GM19395 (cell line): ENCODE measurements at regions not wholly inside any gene's neighbourhood (a gene's known extent, or its start where the extent isn't known, plus 50 kb on each side); places are given as distances from the start of the nearest gene placed in this dataset.
"Not testable (repeated sequence)": the region's sequence is repeated elsewhere in the genome, so short reads cannot be mapped to it uniquely, and the experiment has no call there.

Experiments used
- ATAC-seq: cut with Tn5 transposase; IDR thresholded peaks from one replicate; pipeline ENCODE4 v1.9.1; 2021; ENCODE audit warnings: mild to moderate bottlenecking, moderate library complexity; ENCODE audit not compliant: unreplicated experiment

DNA sequence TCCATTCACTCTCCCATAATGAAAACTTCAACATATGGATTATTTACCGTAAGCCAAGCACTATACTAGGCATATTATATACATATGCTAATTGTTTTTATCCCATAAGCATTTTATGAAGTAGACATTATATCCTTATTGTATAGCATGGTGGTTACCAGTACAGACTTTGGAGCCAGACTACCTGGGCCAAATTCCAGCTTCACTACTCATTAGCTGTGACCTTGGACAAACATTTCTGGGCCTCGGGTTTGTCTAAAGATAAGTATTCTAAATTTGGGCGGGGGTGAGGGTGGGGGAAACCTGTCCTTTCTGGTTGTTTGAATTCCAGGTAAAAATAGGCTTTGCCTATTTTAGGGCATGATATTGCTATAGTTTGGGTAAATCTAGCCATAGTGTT is 66.5 kb upstream of the P2RY1 start:
- ATAC-seq = no peak

DNA sequence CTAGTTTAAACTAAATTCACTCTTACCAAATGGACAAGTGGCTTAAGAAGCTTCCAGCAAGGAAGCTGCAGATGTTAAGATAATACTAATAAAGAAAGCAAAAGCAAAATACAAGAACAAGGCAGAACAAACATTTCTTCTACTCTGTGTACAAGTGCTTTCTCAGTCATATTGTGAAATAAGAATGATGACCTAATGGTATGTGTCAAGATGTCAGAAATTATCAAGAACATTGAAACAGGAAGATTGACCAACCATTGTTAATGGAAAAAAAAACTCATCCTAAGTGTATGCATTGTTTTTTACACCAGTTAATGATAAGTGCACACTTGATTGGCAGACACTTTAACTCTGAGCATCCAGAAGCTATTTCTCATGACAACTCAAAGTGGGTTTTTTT is 65.4 kb upstream of the P2RY1 start:
- ATAC-seq = peak; percentile 89

DNA sequence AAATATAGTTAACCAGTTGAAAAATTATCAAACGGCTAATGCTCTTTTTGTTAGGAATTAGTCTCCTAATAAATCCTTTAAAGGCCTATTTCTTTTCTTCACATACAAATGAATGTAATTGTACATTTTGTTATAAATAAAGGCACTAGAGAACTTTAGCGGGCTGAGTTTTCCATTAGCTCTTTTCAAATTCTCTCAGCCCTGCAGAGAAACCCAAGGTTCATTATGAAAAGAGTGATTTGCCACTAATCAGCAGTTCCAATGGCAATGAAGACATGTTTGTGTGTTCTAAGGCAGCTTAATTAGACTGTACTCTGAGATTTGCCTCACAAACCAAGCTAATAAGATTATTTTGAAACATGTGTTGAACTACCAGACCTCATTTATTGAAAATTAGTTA is 64.6 kb upstream of the P2RY1 start:
- ATAC-seq = no peak

DNA sequence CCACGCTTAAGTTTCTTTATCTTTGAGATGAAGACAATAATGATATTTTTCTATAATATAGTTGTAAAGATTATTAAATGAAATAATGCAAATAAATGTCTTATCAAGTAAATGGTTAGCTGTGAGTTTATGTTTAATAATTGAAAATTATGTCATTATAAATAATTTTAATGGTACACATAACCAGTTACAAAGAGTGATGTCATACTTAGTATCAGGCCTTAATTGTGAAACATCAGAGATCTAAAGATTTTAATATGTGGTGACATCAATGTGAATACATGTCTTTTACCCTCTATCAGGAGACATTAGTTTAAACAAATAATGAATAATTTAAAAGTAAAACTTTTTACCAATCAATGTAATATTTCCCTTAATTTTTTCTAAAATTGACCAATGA is 63.8 kb upstream of the P2RY1 start:
- no peak for ATAC-seq

GRCh38 chr3:152772674-152773225 is 62.2 kb upstream of the P2RY1 start:
- no peak for ATAC-seq

GRCh38 chr3:152773633-152774032 is 61.3 kb upstream of the P2RY1 start:
- ATAC-seq = no peak

DNA sequence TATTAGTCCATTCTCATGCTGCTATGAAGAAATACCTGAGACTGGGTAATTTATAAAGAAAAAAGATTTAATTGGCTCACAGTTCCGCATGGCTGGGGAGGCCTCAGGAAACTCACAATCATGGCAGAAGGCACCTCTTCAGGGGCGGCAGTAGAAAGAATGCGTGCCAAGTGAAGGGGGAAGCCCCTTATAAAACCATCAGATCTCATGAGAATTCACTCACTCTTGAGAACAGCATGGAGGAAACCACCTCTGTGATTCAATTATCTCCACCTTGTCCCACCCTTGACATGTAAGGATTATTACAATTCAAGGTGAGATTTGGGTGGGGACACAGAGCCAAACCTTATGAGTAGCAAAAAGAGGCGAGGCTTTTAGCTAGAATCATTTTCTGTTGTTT is 60.7 kb upstream of the P2RY1 start:
- not testable (repeated sequence) for ATAC-seq

- ATAC-seq = no peak
These were observed 56.9 kb upstream of the P2RY1 start for GRCh38 chr3:152778022-152778421.

DNA sequence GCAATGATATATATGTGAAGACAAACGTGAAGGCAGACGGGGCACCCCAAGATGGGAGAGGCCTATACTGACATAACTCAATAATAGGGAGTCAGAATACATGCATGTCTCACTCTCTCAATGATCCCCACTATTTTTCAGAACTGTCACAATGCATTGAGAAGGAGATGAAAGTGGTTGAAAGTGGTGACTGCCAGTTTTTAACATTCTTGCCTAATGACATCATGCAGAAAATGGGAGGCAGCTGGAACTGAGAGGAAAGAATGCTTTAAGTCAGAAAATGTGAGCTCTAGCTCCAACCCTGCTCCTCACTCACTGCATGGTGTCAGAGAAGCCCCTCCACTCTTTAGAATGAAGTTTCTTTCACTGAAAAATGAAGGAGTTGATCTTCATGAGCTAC is 55.3 kb upstream of the P2RY1 start:
- no peak for ATAC-seq

- no peak for ATAC-seq
These were observed 54.4 kb upstream of the P2RY1 start for GRCh38 chr3:152780553-152780952.

DNA sequence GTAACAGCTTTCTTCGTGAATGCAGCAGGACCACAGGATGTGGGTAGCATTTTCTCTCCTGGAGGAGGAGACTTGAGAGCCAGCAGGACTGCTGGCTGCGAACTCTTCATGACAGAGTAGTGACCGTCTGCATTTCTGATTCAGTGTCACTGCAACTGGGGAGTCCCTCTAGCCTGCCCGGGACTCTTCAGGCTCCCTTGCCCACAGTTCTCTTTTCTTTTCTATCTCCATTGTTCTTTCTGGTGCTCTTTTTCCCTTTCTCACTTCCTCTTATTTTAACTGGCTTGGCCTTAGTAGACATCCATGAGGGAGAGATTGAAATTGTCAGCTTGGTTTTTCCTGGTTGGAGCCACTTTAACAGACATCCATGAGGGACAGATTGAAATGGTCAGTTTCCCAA is 49.9 kb upstream of the P2RY1 start:
- ATAC-seq = no peak
